ENCODE measurements at regions not wholly inside any gene's neighbourhood (a gene's known extent, or its start where the extent isn't known, plus 50 kb on each side); places are given as distances from the start of the nearest gene placed in this dataset.

DNA sequence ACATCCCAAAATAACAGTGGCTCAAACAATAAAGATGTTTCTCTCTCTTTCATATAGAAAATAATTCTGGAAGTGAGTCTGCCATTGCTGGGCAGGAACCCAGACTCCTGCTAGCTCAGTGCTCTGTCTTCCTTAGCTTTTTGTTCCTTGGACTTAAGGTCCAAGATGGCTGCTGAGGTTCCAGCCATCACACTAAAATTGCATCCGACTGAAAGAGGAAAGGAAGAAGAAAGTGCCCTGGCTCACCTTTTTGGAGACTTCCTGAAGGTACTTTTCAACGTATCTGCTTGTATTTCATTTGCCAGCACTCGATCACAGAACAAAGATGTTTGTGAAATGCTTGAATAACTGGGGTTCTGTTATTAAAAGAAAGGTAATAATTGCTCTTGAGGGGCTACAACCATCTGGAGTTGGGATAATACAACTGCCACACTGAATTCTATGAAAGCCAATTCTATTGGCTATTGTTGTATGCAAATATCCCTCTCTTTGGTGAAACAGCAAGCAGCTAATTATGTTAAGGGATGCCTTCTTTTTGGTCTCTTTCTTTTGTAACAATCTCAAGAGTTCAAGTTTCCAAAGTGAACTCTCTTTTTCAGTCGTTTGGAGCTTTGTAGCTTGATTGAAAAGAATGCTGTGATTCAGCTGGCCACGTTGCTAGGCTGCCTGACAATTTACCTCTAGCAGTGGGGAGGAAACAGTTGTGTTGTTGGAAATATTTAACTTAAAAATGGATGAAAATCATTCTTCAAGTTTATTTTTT is 83.9 kb downstream of the BAMBI start:
- TF ChIP-seq POLR2AphosphoS5 (IDR thresholded peaks at IDR 0.05; ENCODE audit: borderline replicate concordance, low read depth, low read length) (no peak), EZH2 (IDR thresholded peaks at IDR 0.05) (no peak)
